ENCODE measurements at regions not wholly inside any gene's neighbourhood (a gene's known extent, or its start where the extent isn't known, plus 50 kb on each side); places are given as distances from the start of the nearest gene placed in this dataset.

DNA sequence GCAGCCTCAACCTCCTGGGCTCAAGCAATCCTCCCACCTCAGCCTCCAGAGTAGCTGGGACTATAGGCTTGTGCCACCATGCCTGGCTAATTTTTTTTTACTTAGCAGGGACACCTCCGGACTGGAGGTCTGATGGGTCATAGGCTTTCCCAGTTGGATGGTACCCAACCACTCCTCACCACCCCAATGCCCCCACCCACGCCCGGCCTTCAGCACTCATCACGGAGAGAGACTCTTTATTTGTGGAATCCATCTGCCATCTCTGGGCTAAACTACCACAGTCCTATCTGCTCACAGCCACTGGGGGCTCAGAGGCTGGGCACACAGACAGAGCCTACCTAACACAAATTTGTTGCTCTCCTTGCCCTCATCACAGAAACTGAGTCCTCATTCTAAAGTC, 58.3 kb upstream of the STXBP1 start:
- no peak overlapping the region for H3K4me3 ChIP-seq (ENCODE audit: insufficient read depth, low read length)
- TF ChIP-seq, protein P1, sequence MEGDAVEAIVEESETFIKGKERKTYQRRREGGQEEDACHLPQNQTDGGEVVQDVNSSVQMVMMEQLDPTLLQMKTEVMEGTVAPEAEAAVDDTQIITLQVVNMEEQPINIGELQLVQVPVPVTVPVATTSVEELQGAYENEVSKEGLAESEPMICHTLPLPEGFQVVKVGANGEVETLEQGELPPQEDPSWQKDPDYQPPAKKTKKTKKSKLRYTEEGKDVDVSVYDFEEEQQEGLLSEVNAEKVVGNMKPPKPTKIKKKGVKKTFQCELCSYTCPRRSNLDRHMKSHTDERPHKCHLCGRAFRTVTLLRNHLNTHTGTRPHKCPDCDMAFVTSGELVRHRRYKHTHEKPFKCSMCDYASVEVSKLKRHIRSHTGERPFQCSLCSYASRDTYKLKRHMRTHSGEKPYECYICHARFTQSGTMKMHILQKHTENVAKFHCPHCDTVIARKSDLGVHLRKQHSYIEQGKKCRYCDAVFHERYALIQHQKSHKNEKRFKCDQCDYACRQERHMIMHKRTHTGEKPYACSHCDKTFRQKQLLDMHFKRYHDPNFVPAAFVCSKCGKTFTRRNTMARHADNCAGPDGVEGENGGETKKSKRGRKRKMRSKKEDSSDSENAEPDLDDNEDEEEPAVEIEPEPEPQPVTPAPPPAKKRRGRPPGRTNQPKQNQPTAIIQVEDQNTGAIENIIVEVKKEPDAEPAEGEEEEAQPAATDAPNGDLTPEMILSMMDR (IDR thresholded peaks at IDR 0.05; ENCODE audit: extremely low read depth, low read depth, low read length), result peak; percentile 9
- H3K36me3 ChIP-seq (ENCODE audit: insufficient read depth, low read length), result peaks cover 41% of the 10 kb centered on the region
- no peak overlapping the region for H3K4me2 ChIP-seq (ENCODE audit: insufficient read depth, low read length)
- H3K4me1 ChIP-seq (ENCODE audit: insufficient read depth, low read length), result peaks cover 59% of the 10 kb centered on the region
- peak; percentile 66 for DNase-seq (ENCODE audit: insufficient read length, low spot score, missing footprints)
- no peaks in the 10 kb centered on the region for H3K27me3 ChIP-seq (ENCODE audit: insufficient read depth, low read length)
- no peak overlapping the region for H2AFZ ChIP-seq (ENCODE audit: low read length)
- H3K9me3 ChIP-seq (ENCODE audit: low read depth, low read length), result no peaks in the 10 kb centered on the region
- peaks cover 98% of the 10 kb centered on the region for H3K79me2 ChIP-seq (ENCODE audit: insufficient read depth, low read length)
- H4K20me1 ChIP-seq (ENCODE audit: insufficient read depth, low read length), result peaks cover 74% of the 10 kb centered on the region
- peak overlapping the region; percentile 25 for H3K27ac ChIP-seq (ENCODE audit: low read depth, low read length)

DNA sequence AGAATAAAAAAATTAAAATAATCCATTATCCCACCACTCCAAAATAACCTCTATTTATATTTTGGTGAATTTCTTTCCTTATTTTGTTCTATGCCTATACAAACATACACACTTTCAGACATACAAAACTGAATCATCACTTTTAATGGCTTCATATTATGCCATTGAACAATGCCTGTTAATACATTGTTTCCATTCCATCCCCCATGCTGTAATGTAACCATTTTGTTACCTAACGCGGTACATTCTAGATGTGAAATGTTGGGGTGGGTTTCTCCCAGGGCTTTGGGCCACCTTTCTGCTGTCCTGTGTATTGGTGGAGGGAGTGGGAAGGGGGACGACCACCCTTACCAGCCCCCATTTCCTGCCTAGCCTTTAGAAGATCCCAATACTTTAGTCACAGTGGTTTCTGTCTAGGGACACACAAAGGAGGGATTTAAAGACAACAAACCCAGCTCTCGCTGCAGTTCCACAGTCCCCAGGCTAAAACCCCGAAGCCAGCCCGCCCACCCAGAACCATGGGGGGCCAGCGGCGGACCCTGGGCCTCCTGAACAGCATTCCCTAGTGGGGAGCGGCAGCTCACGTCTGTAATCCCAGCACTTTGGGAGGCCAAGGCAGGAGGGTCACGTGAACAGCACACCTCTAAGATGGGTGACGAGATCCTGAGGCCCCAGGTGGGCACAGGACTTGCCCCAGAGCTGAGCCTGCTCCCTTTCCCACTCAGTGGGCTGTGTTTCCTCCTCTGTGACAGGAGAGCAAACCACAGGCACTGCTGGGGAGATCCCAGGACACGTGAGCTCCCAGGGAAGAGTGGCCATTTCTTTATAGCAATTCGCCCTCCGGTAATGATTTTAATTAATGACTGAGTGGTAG, 56.9 kb upstream of the STXBP1 start:
- H3K27ac ChIP-seq (ENCODE audit: low read depth, low read length), result peak overlapping the region; percentile 98
- peaks cover 71% of the 10 kb centered on the region for H3K4me1 ChIP-seq (ENCODE audit: insufficient read depth, low read length)
- H3K4me2 ChIP-seq (ENCODE audit: insufficient read depth, low read length), result peak overlapping the region; percentile 67
- H3K4me3 ChIP-seq (ENCODE audit: insufficient read depth, low read length), result peak overlapping the region; percentile 42
- no peak overlapping the region for H2AFZ ChIP-seq (ENCODE audit: low read length)
- TF ChIP-seq, protein P1 (IDR thresholded peaks at IDR 0.05; ENCODE audit: extremely low read depth, low read depth, low read length), result no peak
- H3K9me3 ChIP-seq (ENCODE audit: low read depth, low read length), result no peaks in the 10 kb centered on the region
- H3K27me3 ChIP-seq (ENCODE audit: insufficient read depth, low read length), result no peaks in the 10 kb centered on the region
- H3K36me3 ChIP-seq (ENCODE audit: insufficient read depth, low read length), result peaks cover 42% of the 10 kb centered on the region
- peaks cover 74% of the 10 kb centered on the region for H4K20me1 ChIP-seq (ENCODE audit: insufficient read depth, low read length)
- H3K79me2 ChIP-seq (ENCODE audit: insufficient read depth, low read length), result peaks cover 98% of the 10 kb centered on the region
- peak; percentile 82 for DNase-seq (ENCODE audit: insufficient read length, low spot score, missing footprints)

DNA sequence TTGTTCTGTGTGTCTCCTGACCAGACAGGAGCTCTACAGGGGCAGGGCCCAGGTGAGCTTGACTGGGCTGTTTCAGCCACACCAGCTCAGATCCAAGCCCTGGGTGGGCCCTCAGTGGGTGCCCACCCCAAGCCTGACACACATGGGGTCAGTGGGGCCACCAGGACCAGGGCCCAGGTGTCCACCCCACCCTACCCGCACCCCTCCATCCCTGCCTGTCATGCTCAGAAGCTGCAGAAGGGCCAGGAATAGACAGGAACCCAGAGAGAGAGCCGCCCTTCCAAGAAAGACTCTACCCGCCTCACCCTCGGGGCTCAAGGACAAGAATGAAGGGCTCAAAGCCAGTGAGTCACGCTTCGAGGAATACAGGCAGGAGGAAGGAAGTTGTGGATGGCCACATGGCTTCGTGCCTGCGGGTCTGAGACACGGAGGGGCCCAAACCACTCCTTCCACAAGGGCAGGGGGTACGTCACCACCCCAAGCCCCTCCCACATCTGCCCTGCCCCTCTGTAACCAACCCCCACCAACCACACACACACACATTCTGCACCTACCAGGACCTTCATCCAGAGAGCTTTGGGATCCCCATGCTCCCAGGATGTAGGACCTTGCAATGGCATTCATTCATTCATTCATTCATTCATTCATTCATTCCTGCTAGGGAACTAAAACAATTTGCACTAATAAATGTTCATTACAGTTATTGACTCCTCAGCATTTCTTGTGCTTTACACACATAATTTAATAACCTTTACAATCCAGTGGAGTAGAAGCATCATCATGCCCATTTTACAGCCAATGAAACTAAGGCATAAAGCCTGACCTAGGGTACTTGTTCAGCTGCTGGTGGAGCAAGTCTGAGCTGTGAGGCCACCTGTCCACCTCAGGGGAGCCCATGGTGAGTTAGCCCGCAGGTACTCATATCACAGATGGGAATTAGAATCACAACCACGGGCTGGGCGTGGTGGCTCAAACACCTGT, 55.9 kb upstream of the STXBP1 start:
- Histone ChIP-seq H3K9me3 (ENCODE audit: low read depth, low read length) (no peaks in the 10 kb centered on the region), H3K4me1 (ENCODE audit: insufficient read depth, low read length) (peaks cover 72% of the 10 kb centered on the region), H3K27me3 (ENCODE audit: insufficient read depth, low read length) (no peaks in the 10 kb centered on the region), H3K27ac (ENCODE audit: low read depth, low read length) (peak overlapping the region; percentile 98), H3K4me3 (ENCODE audit: insufficient read depth, low read length) (peak overlapping the region; percentile 42), H4K20me1 (ENCODE audit: insufficient read depth, low read length) (peaks cover 75% of the 10 kb centered on the region), H3K79me2 (ENCODE audit: insufficient read depth, low read length) (peaks cover 98% of the 10 kb centered on the region), H3K36me3 (ENCODE audit: insufficient read depth, low read length) (peaks cover 45% of the 10 kb centered on the region), H3K4me2 (ENCODE audit: insufficient read depth, low read length) (peak overlapping the region; percentile 67), H2AFZ (ENCODE audit: low read length) (no peak overlapping the region)
- TF ChIP-seq, protein P1 (IDR thresholded peaks at IDR 0.05; ENCODE audit: extremely low read depth, low read depth, low read length), result no peak
- peak; percentile 98 for DNase-seq (ENCODE audit: insufficient read length, low spot score, missing footprints)
